OCI-LY7 (cell line): ENCODE measurements at regions not wholly inside any gene's neighbourhood (a gene's known extent, or its start where the extent isn't known, plus 50 kb on each side); places are given as distances from the start of the nearest gene placed in this dataset.

Source experiments
- CTCF ChIP-seq: fragments of 200-600 bp; sonication (generic); conservative IDR thresholded peaks from 2 replicates; pipeline ENCODE4 v1.5.1; 2014; ENCODE audit warnings: mild to moderate bottlenecking, antibody characterized with exemption, low read length, moderate library complexity, mixed read lengths
- EZH2phosphoT487 ChIP-seq: fragments of 200-600 bp; sonication (generic); IDR thresholded peaks from 2 replicates; pipeline ENCODE4 v1.6.1; 2018; ENCODE audit warnings: low read depth, borderline replicate concordance, mild to moderate bottlenecking, mixed run types, antibody characterized with exemption, low read length, moderate library complexity, mixed read lengths

- TF ChIP-seq CTCF (no peak), EZH2phosphoT487 (no peak)
Observed at GRCh38 chr5:71830681-71831539, 111.8 kb downstream of the CARTPT start.
